Endothelial cell of umbilical vein (primary cell): ENCODE measurements at regions not wholly inside any gene's neighbourhood (a gene's known extent, or its start where the extent isn't known, plus 50 kb on each side); places are given as distances from the start of the nearest gene placed in this dataset.

Experiments
- BruUV-seq: library from RNA; stranded (reverse); fragments of 400-500 nt; replicated peaks from 2 replicates; lab custom pipeline; 2021; lab: Mats Ljungman, UMichigan
- CTCF ChIA-PET: fragments of 300-600, 350-600 bp; sonication (Branson Sonifier 250); formaldehyde crosslinking; loops from one replicate; lab custom pipeline; 2021; ENCODE audit warnings: antibody characterized with exemption, inconsistent platforms; lab: Charles Lee
- POLR2A ChIA-PET: fragments of 300-600, 350-600 bp; sonication (Branson Sonifier 250); formaldehyde crosslinking; loops from one replicate; lab custom pipeline; 2021; ENCODE audit warnings: antibody characterized with exemption, inconsistent platforms; lab: Charles Lee
- DNase-seq: peaks from one replicate; pipeline ENCODE4 v3.0.0-alpha.2; 2011; ENCODE audit warnings: low read depth, low spot score
- FAIRE-seq: peaks from 2 replicates; lab custom pipeline; 2011; peaks lifted over from hg19 to GRCh38; lab: Jason Lieb, UNC
- H2AFZ ChIP-seq: 2 replicates; pipeline ENCODE4 v1.6.0; 2012; ENCODE audit warnings: low read depth, low read length, control low read depth, inconsistent platforms
- H3K27ac ChIP-seq: 2 replicates; pipeline ENCODE4 v1.5.1; 2011; ENCODE audit warnings: low read depth, mild to moderate bottlenecking, control low read depth, low read length, moderate library complexity; ENCODE audit not compliant: insufficient read depth
- H3K27me3 ChIP-seq, 2 experiments: 2 replicates each; pipeline versions ENCODE4 v1.6.0 to v1.6.1; 2011; ENCODE audit warnings: low read length in 2 of 2, mixed read lengths in 1 of 2; ENCODE audit not compliant: control insufficient read depth in 2 of 2, insufficient read depth in 2 of 2
- H3K36me3 ChIP-seq, 2 experiments: 2 replicates in 1 of 2; 3 replicates in 1 of 2; pipeline ENCODE4 v1.5.1; 2011; ENCODE audit warnings: low read length in 2 of 2, mild to moderate bottlenecking in 1 of 2, moderate library complexity in 1 of 2; ENCODE audit not compliant: control insufficient read depth in 2 of 2, insufficient read depth in 2 of 2; ENCODE audit errors: extremely low read depth in 1 of 2
- H3K4me1 ChIP-seq: 3 replicates; pipeline ENCODE4 v1.5.1; 2011; ENCODE audit warnings: mild to moderate bottlenecking, low read length; ENCODE audit not compliant: control insufficient read depth, insufficient read depth; ENCODE audit errors: extremely low read depth
- H3K4me2 ChIP-seq: 2 replicates; pipeline ENCODE4 v1.6.1; 2011; ENCODE audit warnings: low read length, control low read depth, mixed read lengths; ENCODE audit not compliant: insufficient read depth
- H3K4me3 ChIP-seq, 3 experiments: fragments of 200-600 bp in 1 of 3; sonication (generic), shearing (Covaris generic) in 1 of 3; replicated peaks in 1 of 3; 2 replicates each; pipeline ENCODE4 v1.5.1; 2011 to 2016; ENCODE audit warnings: control low read depth in 3 of 3, low read length in 3 of 3, mild to moderate bottlenecking in 2 of 3, inconsistent platforms in 1 of 3, low read depth in 1 of 3, moderate library complexity in 1 of 3; ENCODE audit not compliant: insufficient read depth in 1 of 3
- H3K79me2 ChIP-seq: 2 replicates; pipeline ENCODE4 v1.6.0; 2012; ENCODE audit warnings: low read length, inconsistent platforms; ENCODE audit not compliant: control insufficient read depth, insufficient read depth
- H3K9ac ChIP-seq: replicated peaks from 2 replicates; pipeline ENCODE3; 2011; ENCODE audit warnings: low read length, control low read depth; ENCODE audit not compliant: insufficient read depth; ENCODE audit errors: extremely low read depth
- H3K9me1 ChIP-seq: replicated peaks from 3 replicates; pipeline ENCODE4 v1.6.0; 2011; ENCODE audit warnings: mild to moderate bottlenecking, low read length; ENCODE audit not compliant: control insufficient read depth, insufficient read depth; ENCODE audit errors: extremely low read depth
- H3K9me3 ChIP-seq: replicated peaks from 2 replicates; pipeline ENCODE4 v1.5.1; 2012; ENCODE audit warnings: low read length, inconsistent platforms; ENCODE audit not compliant: control insufficient read depth, insufficient read depth
- H4K20me1 ChIP-seq: replicated peaks from 2 replicates; pipeline ENCODE3; 2011; ENCODE audit warnings: mild to moderate bottlenecking, low read length; ENCODE audit not compliant: control insufficient read depth, insufficient read depth; ENCODE audit errors: extremely low read depth
- EZH2 ChIP-seq: IDR thresholded peaks from 2 replicates; pipeline ENCODE4 v1.6.1; 2012; ENCODE audit warnings: borderline replicate concordance, low read depth, mild to moderate bottlenecking, moderate library complexity, low read length, inconsistent platforms; ENCODE audit not compliant: severe bottlenecking
- FOS ChIP-seq: IDR thresholded peaks from 2 replicates; pipeline ENCODE4 v1.6.1; 2011; ENCODE audit warnings: mild to moderate bottlenecking, low read length, moderate library complexity, borderline replicate concordance; ENCODE audit not compliant: insufficient read depth
- GATA2 ChIP-seq: IDR thresholded peaks from 2 replicates; pipeline ENCODE4 v1.7.0; 2011; ENCODE audit warnings: low read depth, mild to moderate bottlenecking, moderate library complexity, mixed read lengths, low read length; ENCODE audit not compliant: insufficient read length, insufficient read depth
- JUN ChIP-seq: IDR thresholded peaks from 2 replicates; pipeline ENCODE4 v1.6.1; 2011; ENCODE audit warnings: borderline replicate concordance, low read depth; ENCODE audit not compliant: insufficient read length, insufficient read depth
- MYC ChIP-seq: IDR thresholded peaks from one replicate; pipeline ENCODE4 v1.6.1; 2011; ENCODE audit warnings: mild to moderate bottlenecking, low read depth, low read length
- POLR2A ChIP-seq: IDR thresholded peaks from 2 replicates; pipeline ENCODE4 v1.6.1; 2012; ENCODE audit warnings: low read depth, mild to moderate bottlenecking, control low read depth, low read length
- POLR2AphosphoS5 ChIP-seq: IDR thresholded peaks from 2 replicates; pipeline ENCODE4 v1.6.1; 2012; ENCODE audit warnings: low read depth, mild to moderate bottlenecking, control low read depth, low read length, moderate library complexity; ENCODE audit not compliant: insufficient read depth
- dilution Hi-C: fragments of 300-500 bp; cut with MboI; formaldehyde crosslinking; loops from one replicate; pipeline ENCODE4 v1.15.0; 2019; ENCODE audit warnings: low sequenced_read_pairs; ENCODE audit not compliant: extremely low pct_ligation_motif_present
- intact Hi-C: fragments of 100-400 bp; cut with micrococcal nuclease; formaldehyde crosslinking; loops from one replicate; pipeline ENCODE4 v1.10.0; 2022
- TF ChIP-seq, protein P1 (sequence below): IDR thresholded peaks from 2 replicates; pipeline ENCODE4 v1.6.1; 2011; ENCODE audit not compliant: insufficient read depth, insufficient read length
- TF ChIP-seq, protein P2 (sequence below), 2 donors: IDR thresholded peaks; 1 replicate in 1 of 2; 2 replicates in 1 of 2; pipeline ENCODE4 v1.5.1; 2011; ENCODE audit warnings: low read length in 2 of 2, mild to moderate bottlenecking in 2 of 2, moderate library complexity in 2 of 2, control low read depth in 1 of 2, inconsistent platforms in 1 of 2, low read depth in 1 of 2; ENCODE audit not compliant: insufficient read depth in 1 of 2; ENCODE audit errors: extremely low read depth in 1 of 2

DNA sequence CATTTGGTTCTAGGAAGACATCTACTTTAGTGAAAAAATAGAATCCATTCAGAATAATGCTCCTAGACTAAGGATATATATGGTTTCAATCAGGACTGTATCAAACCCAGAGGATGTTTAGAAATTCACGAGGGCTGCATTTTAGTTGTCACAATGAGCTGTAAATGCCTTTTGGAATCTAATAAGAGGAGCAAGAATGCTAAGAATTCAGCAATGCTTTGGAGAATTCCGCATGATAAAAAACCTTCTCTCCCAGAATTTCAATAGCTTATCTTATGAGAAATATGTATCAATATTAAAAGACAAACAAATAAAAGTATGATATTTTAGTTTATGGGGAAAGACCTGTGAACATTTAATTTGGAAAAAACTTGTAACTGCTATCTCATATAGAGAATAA, 885.1 kb downstream of the ZPLD1 start:
- Histone ChIP-seq H3K79me2 (no peaks in the 10 kb centered on the region), H4K20me1 (no peaks in the 10 kb centered on the region), H3K9me3 (no peaks in the 10 kb centered on the region), H3K36me3 (no peaks in the 10 kb centered on the region), H3K9ac (no peak overlapping the region), H3K4me2 (no peak overlapping the region), H3K4me3 (no peak overlapping the region), H3K9me1 (no peaks in the 10 kb centered on the region), H2AFZ (no peak overlapping the region), H3K4me1 (no peaks in the 10 kb centered on the region), H3K27ac (no peak overlapping the region), H3K27me3 (no peaks in the 10 kb centered on the region)
- ChIA-PET POLR2A (no interaction called here), CTCF (interaction anchor here (1.6 kb wide), 1 partner anchor 15 kb away, joined by 3 read pairs; no protein-coding TSS in a partner anchor)
- dilution Hi-C loops (no loop called here), intact Hi-C loops (no loop called here)
- no peak for DNase-seq
- no TSS peak for BruUV-seq
- TF ChIP-seq POLR2AphosphoS5 (no peak), MYC (no peak), FOS (no peak)
- TF ChIP-seq, protein P1, sequence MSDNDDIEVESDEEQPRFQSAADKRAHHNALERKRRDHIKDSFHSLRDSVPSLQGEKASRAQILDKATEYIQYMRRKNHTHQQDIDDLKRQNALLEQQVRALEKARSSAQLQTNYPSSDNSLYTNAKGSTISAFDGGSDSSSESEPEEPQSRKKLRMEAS = no peak
- FAIRE-seq = no peak

DNA sequence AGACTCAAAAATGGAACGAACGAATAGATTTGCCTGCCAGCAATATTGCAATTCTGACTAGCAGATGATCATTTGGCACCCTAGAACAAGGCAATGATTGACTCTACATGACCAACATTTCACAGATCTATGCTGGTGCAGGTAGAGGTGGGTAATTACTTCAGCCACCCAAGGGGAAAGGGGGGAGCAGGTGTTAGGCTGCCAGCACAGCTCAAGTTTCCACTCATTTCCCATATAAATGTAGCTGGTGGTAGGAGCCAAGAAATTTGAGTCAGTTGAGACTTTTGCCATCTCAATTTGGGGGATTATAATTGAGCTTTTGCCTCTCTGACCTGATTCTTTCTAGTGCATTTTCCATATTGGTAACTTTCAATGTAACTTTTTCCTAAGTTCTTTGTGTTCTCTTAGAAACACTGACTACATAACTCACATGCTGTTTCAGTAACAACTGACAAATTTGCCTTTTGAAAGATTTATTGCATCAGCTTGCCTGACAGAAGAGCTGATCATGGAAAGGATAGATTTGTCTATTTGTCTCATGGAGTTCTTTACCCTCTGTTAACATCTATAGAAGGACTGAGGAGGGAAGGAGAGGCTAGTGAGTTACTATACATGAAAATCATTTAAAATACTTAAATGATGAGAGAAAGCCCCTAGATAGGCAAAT, 902.5 kb downstream of the ZPLD1 start:
- no peak overlapping the region for H3K4me3 ChIP-seq
- no peaks in the 10 kb centered on the region for H4K20me1 ChIP-seq
- CTCF ChIA-PET = no interaction called here
- POLR2A ChIA-PET = no interaction called here
- H3K4me2 ChIP-seq = no peak overlapping the region
- no peaks in the 10 kb centered on the region for H3K9me1 ChIP-seq
- H3K4me1 ChIP-seq = no peaks in the 10 kb centered on the region
- FAIRE-seq (no peak), DNase-seq (no peak)
- no peaks in the 10 kb centered on the region for H3K79me2 ChIP-seq
- no TSS peak for BruUV-seq
- TF ChIP-seq, protein P1 = no peak
- no peak for TF ChIP-seq MYC
- no peak for TF ChIP-seq FOS
- TF ChIP-seq, protein P2, sequence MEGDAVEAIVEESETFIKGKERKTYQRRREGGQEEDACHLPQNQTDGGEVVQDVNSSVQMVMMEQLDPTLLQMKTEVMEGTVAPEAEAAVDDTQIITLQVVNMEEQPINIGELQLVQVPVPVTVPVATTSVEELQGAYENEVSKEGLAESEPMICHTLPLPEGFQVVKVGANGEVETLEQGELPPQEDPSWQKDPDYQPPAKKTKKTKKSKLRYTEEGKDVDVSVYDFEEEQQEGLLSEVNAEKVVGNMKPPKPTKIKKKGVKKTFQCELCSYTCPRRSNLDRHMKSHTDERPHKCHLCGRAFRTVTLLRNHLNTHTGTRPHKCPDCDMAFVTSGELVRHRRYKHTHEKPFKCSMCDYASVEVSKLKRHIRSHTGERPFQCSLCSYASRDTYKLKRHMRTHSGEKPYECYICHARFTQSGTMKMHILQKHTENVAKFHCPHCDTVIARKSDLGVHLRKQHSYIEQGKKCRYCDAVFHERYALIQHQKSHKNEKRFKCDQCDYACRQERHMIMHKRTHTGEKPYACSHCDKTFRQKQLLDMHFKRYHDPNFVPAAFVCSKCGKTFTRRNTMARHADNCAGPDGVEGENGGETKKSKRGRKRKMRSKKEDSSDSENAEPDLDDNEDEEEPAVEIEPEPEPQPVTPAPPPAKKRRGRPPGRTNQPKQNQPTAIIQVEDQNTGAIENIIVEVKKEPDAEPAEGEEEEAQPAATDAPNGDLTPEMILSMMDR (IDR thresholded peaks at IDR 0.05; ENCODE audit: extremely low read depth in 1 of 2, insufficient read depth in 1 of 2, low read depth in 1 of 2, low read length in 2 of 2) = no peak
- no peak for TF ChIP-seq GATA2
- TF ChIP-seq EZH2 = no peak
- no peak for TF ChIP-seq POLR2A
- no peak for TF ChIP-seq JUN
- TF ChIP-seq POLR2AphosphoS5 = no peak
- dilution Hi-C loops (no loop called here), intact Hi-C loops (no loop called here)
- H3K27me3 ChIP-seq = no peaks in the 10 kb centered on the region
- H3K36me3 ChIP-seq = no peaks in the 10 kb centered on the region
- H3K27ac ChIP-seq = no peak overlapping the region
- no peak overlapping the region for H2AFZ ChIP-seq
- no peak overlapping the region for H3K9ac ChIP-seq
- H3K9me3 ChIP-seq = no peaks in the 10 kb centered on the region
